Fibroblast of gingiva (primary cell): ENCODE measurements at regions not wholly inside any gene's neighbourhood (a gene's known extent, or its start where the extent isn't known, plus 50 kb on each side); places are given as distances from the start of the nearest gene placed in this dataset.
A peak's percentile ranks its signal among the peaks of the same experiment; 100 is the strongest.

Source experiments
- DNase-seq: peaks from one replicate; pipeline ENCODE4 v3.0.0-alpha.2; 2011; ENCODE audit warnings: low read depth

DNA sequence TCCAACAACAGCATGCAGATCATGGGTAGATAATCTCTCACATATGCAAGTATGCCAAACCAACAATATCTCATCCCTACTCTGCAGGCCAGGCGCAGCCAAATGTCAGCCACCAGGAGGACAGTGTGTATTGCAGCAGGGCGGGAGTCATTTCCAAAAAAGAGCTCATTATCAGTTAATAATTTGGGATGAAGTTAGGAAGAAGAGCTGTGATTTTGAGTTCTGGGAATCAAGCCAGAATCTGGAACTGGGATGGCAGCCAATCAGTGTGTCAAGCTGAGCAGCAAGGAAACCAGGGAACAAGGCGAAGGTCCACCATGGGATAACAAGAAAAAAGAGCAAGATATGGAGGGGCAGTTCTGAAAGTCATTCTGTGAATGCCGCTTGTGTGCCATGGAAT is 88.2 kb upstream of the CAMK2D start:
- DNase-seq = peak; percentile 7

DNA sequence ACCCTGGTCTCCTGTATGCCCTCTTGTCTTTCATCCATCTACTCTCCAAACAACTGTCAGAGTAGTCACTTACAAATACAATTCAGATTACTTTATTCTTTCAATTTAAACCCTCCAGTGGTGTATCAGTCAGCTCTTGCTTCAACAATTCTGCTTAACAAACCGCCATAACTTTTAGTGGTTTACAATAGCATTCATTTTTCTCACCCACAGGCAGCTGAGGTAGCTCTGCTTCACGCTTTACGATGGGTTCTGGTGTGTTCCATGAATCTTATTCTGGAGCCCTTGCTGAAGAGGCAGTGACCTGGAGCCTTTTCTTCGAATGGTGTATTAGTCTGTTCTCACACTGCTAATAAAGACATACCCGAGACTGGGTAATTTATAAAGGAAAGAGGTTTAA is 86.2 kb upstream of the CAMK2D start:
- no peak for DNase-seq

DNA sequence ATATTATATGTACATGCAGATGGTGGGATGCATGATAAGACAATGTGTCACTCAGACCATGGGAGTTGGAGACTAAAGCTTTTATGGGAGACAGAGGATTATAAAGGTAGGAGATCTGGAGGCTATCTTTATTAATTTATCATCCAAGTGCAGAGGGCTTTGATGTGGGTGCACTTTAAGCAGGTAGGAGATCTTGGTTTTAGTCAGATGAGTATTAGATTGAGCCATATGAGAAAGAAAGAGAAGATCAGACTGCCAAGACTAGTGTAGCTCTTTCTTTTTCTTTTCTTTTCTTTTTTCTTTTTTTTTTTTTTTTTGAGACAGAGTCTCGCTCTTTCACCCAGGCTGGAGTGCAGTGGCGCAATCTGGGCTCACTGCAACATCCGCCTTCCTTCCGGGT is 84.9 kb upstream of the CAMK2D start:
- no peak for DNase-seq

DNA sequence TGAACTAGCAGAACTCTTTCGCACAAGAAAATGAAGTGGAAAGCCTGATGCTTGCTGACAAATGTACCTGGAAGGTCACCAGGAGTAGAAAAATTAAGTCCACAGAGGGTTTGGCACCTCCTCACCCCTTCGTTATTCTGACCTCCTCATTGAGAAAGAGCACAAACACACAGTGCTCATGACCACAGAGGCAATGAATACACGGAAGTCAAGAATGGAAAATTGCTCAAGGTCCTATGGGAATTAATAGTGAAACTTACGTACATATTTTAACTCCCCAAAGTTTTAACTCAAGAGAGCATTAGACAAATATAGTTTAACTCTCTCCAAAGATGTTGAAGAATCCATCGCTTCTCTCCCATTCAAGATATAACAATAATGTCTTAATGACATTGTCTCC is 83.6 kb upstream of the CAMK2D start:
- peak; percentile 43 for DNase-seq

DNA sequence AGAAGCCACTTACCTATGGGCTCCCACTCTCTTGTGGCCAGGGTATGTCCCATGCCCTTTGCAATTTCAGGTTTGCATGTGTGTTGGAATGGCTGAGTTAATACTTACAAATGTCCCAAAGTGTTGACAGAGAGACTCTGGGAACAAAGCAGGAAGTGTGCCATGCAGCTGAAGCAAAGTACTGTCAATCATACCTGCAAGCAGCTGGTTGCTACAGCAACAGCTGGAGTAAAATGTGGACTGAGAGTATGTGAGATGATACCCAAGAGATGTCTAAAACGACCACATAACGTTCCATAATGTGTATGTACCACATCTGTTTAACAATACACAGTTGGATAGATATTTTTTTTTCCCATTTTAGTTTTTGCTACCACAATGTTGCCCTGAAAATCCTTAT is 82.8 kb upstream of the CAMK2D start:
- DNase-seq = no peak

DNA sequence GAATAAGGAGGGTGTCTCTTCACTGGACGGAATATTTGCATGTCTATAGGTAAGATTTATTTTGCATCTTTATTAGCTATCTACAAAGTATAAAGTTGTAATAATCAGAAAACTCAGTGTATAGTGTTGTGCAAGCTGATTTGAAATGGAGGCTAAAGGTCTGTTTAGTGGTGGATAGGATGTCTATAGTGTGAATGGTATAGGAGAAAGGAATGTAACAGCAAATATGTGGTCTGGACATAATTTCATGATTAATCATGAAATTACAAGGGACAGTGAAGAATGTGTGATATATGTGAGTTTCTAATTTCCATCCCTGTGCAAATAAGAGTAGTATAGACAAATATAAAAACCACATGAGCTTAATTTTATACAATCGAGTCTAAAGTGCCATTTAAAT is 79.3 kb upstream of the CAMK2D start:
- no peak for DNase-seq

DNA sequence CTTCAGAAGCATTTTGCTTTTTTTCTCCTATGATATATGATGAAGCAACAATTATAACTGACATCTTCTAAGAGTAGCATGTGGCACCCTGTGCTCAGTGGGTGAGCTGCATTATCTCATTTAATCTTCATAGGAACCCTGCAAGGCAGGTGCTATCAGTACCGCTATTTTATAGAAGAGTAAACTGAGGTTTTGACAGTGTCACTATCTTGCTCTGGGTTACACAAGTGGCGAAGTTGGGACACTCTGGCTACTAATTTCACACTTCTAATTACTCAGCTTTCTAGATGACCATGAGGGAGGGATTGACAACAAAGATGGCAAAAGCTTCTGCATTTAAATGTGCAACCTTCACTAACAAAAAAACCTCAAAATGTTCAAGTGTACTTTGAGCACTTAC is 76.9 kb upstream of the CAMK2D start:
- DNase-seq = no peak

DNA sequence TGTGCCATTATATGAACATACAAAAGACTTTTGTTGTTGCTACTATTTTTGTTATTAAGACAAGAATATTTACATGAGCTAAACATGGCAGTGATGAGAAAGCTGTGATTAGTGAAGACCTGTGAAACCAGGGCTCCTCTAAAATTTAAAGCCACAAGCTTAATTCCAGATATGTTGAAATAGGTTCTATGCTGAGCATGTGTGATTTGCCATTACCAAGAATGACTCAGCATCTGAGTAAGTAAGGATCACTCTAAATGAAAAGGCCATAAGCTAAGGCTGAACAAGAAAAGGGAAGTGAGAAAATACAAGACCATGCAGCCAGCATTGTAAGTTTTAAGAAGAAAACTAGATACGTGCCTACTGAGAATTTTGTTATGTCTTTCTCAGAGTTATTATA is 75.9 kb upstream of the CAMK2D start:
- peak; percentile 86 for DNase-seq

DNA sequence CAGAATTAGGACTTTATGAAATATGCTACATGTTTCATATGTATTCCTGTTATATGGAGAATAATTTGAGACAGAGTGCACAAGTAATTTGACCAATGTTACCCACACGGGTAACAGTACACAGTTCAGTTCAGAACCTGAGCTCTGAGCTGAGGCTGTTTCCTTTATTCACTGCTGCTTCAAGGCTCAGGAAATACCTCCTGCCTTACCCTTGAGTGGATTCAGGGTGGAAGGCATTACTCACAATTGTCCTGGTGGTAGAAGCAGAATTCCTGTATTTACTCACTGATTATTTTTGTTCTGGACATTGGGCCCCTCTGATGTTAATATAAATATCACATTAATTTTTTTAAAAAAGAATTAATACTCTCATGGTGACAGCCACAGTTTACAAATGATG is 73.5 kb upstream of the CAMK2D start:
- no peak for DNase-seq

DNA sequence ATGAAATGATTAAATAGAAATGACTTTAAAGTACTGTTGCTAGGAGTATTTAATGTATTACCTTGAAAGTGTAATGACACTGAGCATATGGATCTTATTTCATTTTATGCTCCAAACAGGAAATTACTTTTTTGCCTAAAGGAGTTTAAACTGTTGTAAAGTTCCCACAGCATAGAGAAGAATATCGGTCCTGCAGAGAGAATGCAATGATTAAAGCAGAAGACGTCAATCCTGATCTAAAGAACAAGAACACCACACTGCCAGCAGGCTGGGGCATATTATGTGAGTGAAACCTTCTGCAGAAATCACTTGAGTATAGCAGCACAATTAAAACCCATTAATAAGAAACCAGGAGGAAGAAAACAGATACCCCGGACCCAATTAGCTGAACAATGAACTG is 72.8 kb upstream of the CAMK2D start:
- no peak for DNase-seq

DNA sequence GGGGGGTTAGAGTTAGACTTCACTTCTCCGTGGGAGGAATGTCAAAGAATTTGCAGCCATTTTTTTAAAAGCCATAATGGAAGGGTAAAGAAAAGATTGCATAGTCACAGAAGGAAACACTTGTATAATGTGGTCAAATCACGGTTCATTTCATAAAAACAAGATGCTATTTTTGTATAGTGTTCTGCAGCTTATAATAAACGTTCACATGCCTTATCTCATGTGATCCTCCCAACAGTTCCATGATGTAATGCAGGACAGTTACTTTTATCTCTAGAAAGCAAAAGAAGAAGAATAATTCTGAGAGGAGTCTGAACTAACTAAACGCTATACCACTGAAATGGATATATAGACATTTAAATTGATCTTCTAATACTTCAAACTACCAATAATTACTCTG is 71.3 kb upstream of the CAMK2D start:
- DNase-seq = no peak

DNA sequence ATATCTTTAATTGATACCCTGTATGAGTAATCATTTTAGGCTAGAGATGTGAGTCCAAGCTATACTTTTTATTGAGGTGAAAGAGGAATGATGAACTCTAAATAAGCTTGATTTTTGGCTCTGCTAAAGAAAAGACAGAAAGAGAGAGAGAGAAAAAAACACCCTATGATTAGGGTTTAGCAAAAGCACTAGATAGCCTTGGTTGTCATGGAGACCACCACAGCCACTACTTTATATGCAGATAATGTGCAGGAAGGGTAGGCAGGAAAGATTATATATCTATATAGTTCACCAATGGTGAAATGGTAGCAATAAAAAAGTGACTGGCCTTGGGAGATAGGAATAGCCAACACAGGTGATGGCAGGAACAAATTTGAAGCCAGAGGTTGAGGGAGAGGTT is 69.9 kb upstream of the CAMK2D start:
- no peak for DNase-seq

DNA sequence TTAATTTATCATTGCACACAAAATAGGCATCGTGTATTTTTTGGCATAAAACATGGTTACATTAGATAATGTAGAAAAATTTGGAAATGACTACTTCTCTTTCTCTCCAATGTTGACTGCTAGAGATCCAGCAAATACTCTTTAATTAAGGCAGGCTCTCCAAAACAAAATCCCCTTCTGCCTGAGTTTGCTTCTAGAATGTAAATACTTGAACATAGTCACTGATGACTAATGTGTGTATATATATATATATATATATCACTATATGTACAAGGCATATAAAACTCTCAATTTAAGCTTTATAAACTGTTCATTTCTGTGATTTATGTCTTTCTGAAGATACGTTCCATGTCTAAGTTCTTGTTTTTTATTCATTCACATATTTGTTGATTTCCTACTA is 67.2 kb upstream of the CAMK2D start:
- no peak for DNase-seq

DNA sequence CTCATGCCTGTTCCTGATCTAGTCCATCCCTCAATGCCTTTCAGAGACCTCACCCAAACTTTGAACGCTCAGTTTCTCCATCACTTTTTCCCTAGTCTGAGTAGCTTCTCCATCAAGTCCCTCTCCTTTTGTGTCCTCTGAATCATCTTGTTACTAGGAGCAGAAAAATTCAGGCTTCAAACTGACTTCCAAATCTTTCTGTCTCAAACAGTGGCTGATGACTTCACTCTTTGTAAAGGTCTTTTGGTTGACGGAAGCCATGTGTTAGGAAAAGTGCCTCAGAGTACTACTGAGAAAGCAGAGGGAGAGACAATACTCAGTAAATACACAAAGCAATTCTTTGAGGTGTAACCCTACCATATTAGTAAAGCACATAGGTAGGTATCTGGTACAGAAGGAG is 65.7 kb upstream of the CAMK2D start:
- DNase-seq = no peak

DNA sequence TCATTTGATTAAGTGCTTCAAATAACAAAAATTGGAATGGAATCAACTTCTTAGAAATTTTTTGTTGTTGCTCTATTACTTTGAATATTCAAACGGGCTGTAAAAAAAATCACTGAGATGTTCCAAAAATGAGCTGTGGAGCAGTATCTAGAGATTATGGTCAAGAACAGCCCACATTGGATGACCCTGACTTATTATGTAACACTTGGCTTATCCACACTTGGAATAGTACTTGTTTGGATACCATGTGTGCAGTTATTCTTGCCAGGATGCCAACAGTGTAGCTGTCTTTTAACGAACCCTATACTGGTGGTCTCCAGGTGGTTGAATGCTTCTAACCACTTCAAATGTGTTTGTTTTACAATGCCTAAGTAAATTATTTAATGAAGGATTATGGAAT is 64.9 kb upstream of the CAMK2D start:
- DNase-seq = no peak

DNA sequence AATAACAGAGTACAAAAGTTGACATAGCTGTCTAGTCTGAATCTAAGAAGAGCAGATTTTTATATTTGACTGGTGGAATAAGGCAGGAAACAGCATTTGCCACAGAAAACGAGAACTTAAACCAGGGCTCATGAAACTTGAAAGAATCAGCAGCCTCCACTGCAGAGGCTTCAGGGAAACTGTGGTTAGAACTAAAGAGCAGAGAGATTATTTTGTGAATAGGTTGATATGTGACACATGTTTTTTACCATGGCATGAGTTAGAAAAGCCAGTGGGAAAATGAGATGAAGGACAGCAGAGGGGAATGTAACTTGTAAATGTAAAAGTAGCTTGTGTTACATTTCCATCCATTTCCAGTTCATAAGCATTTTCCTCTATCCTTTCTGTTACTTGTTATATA is 63.7 kb upstream of the CAMK2D start:
- no peak for DNase-seq

DNA sequence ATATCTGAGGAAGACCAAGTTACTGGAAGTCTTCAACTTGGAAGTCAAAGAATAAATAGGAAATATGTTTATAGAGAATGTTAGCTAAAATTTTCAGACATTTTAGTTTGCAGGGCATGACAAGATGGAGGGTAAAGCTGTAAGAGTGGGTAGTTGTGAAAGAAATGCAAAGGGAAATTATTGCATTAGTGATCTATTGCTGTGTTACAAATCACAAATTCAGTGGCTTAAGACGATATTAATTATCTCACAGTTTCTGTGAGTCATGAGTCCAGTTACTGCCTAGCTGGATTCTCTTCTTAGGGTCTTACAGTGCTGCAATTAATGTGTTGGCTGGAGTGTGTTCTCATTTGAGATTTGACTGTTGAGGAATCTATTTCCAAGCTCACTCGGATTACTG is 62.9 kb upstream of the CAMK2D start:
- no peak for DNase-seq

DNA sequence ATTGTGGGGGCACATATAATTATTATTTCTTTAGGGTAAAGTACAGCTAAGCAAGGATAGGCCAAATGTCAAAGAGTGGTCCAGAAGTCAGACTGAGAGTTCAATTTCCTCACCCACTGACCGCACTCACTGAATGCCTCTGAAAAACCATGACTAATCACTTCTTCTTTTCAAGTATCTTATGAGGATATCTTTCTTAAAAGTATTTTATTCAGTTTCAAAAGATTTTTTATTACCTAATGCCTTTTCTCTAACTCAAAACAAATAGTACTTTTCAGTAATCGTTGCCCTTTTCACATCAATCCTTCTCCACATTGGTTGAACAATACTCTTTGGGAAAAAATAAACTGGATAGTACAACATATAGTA is 61.7 kb upstream of the CAMK2D start:
- no peak for DNase-seq

DNA sequence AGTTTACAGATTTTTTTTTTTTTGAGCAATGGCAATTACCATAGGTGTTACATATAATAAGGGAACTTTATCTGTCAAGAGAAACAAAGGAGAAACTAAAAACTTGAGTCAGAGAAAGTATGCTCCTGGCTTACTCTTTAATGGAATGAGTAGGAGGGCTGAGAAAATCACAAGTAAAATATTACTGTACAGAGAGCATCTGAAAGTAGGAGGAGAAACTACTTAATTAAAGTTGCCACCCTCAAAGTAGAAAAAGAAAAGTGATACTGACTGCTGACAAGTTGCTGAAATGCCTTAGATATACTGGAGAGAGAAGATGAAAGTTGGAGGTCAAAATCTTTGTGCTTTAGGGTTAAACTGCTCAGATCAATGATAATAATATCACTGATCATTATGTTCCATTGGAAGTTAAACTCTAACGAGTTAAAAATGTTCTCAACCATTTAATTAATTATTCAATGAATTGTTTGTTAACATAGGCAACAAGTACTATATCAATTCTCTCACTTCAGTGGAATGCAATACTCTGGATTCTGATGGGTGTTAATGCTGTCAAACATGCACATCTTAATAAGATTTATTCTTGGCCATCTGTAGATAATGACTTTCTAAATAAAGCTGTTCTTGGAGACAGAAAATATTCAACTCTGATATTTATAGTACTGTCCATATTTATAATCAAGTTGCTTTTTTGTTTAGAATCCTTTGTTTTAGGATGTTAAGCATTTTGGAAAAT is 61.2 kb upstream of the CAMK2D start:
- no peak for DNase-seq

DNA sequence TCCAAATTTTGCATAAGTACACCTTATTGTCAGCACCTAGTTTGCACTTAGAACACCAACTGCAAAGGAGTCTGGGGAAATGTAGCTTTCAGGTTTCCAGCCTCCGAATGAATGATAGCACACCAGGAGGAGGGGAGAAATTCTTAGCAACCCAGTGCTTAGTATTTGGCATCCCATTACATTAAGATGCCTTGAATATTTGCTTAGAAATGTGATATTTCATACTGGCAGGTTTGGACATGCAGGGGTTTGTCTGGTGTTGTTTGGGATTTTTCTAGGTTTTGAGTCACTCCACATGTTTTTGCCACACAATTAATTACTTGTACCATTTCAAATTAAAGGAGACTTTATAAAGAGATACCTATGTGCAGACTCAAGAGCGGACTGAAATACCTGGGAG is 60.3 kb upstream of the CAMK2D start:
- peak; percentile 17 for DNase-seq

DNA sequence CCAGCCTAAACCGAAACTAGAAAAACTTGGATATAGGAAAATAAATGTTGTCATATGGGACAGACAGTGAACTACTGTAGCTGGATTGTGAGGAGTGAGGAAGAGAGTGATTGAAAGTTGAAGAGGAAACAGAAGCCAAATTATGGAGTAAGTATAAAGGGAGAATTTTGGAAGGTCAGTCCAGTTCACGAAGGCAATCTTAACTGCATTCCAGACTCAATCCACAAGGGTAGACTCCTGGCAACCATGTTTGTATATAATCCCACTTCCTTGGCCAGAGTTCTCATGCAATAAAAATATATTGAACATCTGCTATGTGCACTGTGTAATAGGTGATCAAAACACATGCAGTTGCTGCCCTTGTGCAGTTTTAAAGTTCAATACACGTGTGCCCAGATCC is 58.6 kb upstream of the CAMK2D start:
- no peak for DNase-seq

DNA sequence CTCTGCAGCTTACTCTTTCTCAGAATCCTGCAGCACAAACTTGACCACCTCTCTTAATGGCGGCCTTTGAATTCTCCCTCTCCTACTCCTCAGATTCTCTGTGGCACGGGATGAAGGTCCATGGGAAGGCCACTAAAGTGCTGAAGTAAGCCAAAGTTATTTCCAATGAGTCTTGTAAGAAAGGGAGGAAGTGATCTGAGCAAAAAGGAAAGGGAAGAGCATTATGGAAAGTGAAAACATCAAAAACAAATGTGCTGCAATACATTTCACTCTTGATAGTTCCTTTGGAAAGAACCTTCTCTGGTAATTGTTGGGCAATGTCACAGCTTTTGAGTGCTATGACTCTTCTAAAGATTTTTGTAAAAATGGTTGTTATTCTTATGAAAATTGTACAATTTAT is 54.3 kb upstream of the CAMK2D start:
- no peak for DNase-seq

DNA sequence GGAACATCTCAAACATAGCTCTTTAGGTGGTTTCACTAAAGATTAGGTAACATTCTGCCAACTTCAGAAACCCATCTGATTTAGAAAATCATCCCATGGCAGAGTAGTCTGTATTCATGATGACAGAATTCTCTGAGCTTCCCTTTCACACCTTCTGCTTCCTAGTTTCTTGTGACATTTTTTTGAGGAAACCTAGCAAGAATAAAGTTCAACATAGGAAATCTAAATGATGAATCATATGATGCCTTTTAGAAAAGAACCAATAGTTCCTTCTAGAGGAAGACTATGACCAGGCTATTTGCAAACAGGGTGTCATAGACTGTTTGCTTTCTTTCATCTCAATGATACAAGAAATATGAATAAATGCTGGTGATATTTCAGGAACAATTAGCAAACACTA is 49.8 kb upstream of the CAMK2D start:
- no peak for DNase-seq
